Panc1 (cell line): ENCODE measurements at regions not wholly inside any gene's neighbourhood (a gene's known extent, or its start where the extent isn't known, plus 50 kb on each side); places are given as distances from the start of the nearest gene placed in this dataset.

Experiments used
- ATAC-seq: fragments of 200-7000 bp; cut with Tn5 transposase; 2 replicates; pipeline ENCODE4 v1.9.1; 2020; ENCODE audit warnings: mild to moderate bottlenecking, moderate library complexity
- BruUV-seq: library from RNA; stranded (reverse); fragments of 400-500 nt; replicated peaks from 2 replicates; lab custom pipeline; 2021; lab: Mats Ljungman, UMichigan
- CTCF ChIA-PET: fragments of 300-600 bp; sonication (Branson Sonifier 250); formaldehyde crosslinking; loops from one replicate; lab custom pipeline; 2022; ENCODE audit warnings: antibody characterized with exemption; lab: Charles Lee
- POLR2A ChIA-PET: fragments of 300-600 bp; sonication (Branson Sonifier 250); formaldehyde crosslinking; loops from one replicate; lab custom pipeline; 2022; ENCODE audit warnings: antibody characterized with exemption; lab: Charles Lee
- DNase-seq: peaks from one replicate; pipeline ENCODE4 v3.0.0-alpha.2; 2010; ENCODE audit warnings: low read depth, low spot score
- H3K27ac ChIP-seq: 2 replicates; pipeline ENCODE4 v1.5.1; 2011; ENCODE audit warnings: mild to moderate bottlenecking, low read length, inconsistent platforms
- H3K27me3 ChIP-seq: fragments of 200-500 bp; sonication (Bioruptor generic); 2 replicates; pipeline ENCODE4 v1.6.0; 2014; ENCODE audit warnings: low read length, inconsistent platforms; ENCODE audit not compliant: control insufficient read depth, insufficient read depth
- H3K36me3 ChIP-seq: fragments of 200-500 bp; sonication (Bioruptor generic); 2 replicates; pipeline ENCODE4 v1.5.1; 2014; ENCODE audit warnings: inconsistent platforms, mild to moderate bottlenecking, low read length, moderate library complexity; ENCODE audit not compliant: control insufficient read depth, insufficient read depth
- H3K4me1 ChIP-seq: 2 replicates; pipeline ENCODE4 v1.5.1; 2011; ENCODE audit warnings: inconsistent platforms, mild to moderate bottlenecking, low read length, moderate library complexity; ENCODE audit not compliant: control insufficient read depth, insufficient read depth
- H3K4me3 ChIP-seq, 2 experiments: 2 replicates each; pipeline ENCODE4 v1.5.1; 2011 to 2012; ENCODE audit warnings: low read depth in 2 of 2, low read length in 2 of 2, mild to moderate bottlenecking in 2 of 2, inconsistent platforms in 1 of 2, moderate library complexity in 1 of 2
- H3K9me3 ChIP-seq: fragments of 200-500 bp; sonication (Bioruptor generic); 2 replicates; pipeline ENCODE4 v1.5.1; 2014; ENCODE audit warnings: low read depth, mild to moderate bottlenecking, inconsistent platforms, low read length, moderate library complexity; ENCODE audit not compliant: control insufficient read depth, insufficient read depth
- POLR2AphosphoS5 ChIP-seq: IDR thresholded peaks from 2 replicates; pipeline ENCODE4 v1.6.1; 2012; ENCODE audit warnings: mild to moderate bottlenecking, low read depth, low read length, moderate library complexity
- SIN3A ChIP-seq: IDR thresholded peaks from 2 replicates; pipeline ENCODE4 v1.6.1; 2012; ENCODE audit warnings: low read depth, mild to moderate bottlenecking, low read length, moderate library complexity, borderline replicate concordance; ENCODE audit not compliant: insufficient read depth
- TCF7L2 ChIP-seq: IDR thresholded peaks from 2 replicates; pipeline ENCODE4 v1.6.1; 2011; ENCODE audit warnings: mild to moderate bottlenecking, low read depth, low read length, inconsistent platforms
- in situ Hi-C: cut with HindIII; loops from 2 replicates; pipeline ENCODE4 v1.10.0; 2016; ENCODE audit warnings: low sequenced_read_pairs, low pct_unique_long_range_greater_than_20kb
- intact Hi-C: fragments of 100-400 bp; cut with micrococcal nuclease; formaldehyde crosslinking; loops from one replicate; pipeline ENCODE4 v1.10.0; 2022; ENCODE audit not compliant: unreplicated experiment
- TF ChIP-seq, protein P1 (sequence below), 2 experiments: IDR thresholded peaks; 2 replicates each; pipeline ENCODE4 v1.6.1; 2011 to 2012; ENCODE audit warnings: low read depth in 2 of 2, control low read depth in 1 of 2, low read length in 1 of 2, mild to moderate bottlenecking in 1 of 2, moderate library complexity in 1 of 2; ENCODE audit not compliant: insufficient read depth in 1 of 2
- TF ChIP-seq, protein P2 (sequence below): fragments of 450-650 bp; IDR thresholded peaks from 2 replicates; pipeline ENCODE4 v1.5.1; 2017; ENCODE audit warnings: mild to moderate bottlenecking

GRCh38 chr6:74967821-74968220, 238.0 kb downstream of the COL12A1 start:
- Histone ChIP-seq H3K36me3 (no peaks in the 10 kb centered on the region), H3K27ac (no peak overlapping the region), H3K4me3 (no peak overlapping the region), H3K27me3 (no peaks in the 10 kb centered on the region), H3K9me3 (no peaks in the 10 kb centered on the region), H3K4me1 (no peaks in the 10 kb centered on the region)
- ATAC-seq, result no peak
- ChIA-PET CTCF (no interaction called here), POLR2A (no interaction called here)
- no peak for TF ChIP-seq POLR2AphosphoS5
- TF ChIP-seq, protein P1, sequence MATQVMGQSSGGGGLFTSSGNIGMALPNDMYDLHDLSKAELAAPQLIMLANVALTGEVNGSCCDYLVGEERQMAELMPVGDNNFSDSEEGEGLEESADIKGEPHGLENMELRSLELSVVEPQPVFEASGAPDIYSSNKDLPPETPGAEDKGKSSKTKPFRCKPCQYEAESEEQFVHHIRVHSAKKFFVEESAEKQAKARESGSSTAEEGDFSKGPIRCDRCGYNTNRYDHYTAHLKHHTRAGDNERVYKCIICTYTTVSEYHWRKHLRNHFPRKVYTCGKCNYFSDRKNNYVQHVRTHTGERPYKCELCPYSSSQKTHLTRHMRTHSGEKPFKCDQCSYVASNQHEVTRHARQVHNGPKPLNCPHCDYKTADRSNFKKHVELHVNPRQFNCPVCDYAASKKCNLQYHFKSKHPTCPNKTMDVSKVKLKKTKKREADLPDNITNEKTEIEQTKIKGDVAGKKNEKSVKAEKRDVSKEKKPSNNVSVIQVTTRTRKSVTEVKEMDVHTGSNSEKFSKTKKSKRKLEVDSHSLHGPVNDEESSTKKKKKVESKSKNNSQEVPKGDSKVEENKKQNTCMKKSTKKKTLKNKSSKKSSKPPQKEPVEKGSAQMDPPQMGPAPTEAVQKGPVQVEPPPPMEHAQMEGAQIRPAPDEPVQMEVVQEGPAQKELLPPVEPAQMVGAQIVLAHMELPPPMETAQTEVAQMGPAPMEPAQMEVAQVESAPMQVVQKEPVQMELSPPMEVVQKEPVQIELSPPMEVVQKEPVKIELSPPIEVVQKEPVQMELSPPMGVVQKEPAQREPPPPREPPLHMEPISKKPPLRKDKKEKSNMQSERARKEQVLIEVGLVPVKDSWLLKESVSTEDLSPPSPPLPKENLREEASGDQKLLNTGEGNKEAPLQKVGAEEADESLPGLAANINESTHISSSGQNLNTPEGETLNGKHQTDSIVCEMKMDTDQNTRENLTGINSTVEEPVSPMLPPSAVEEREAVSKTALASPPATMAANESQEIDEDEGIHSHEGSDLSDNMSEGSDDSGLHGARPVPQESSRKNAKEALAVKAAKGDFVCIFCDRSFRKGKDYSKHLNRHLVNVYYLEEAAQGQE (IDR thresholded peaks at IDR 0.05; ENCODE audit: insufficient read depth in 1 of 2, low read depth in 2 of 2, low read length in 1 of 2), result no peak
- no peak for TF ChIP-seq TCF7L2
- TF ChIP-seq SIN3A, result no peak
- TF ChIP-seq, protein P2, sequence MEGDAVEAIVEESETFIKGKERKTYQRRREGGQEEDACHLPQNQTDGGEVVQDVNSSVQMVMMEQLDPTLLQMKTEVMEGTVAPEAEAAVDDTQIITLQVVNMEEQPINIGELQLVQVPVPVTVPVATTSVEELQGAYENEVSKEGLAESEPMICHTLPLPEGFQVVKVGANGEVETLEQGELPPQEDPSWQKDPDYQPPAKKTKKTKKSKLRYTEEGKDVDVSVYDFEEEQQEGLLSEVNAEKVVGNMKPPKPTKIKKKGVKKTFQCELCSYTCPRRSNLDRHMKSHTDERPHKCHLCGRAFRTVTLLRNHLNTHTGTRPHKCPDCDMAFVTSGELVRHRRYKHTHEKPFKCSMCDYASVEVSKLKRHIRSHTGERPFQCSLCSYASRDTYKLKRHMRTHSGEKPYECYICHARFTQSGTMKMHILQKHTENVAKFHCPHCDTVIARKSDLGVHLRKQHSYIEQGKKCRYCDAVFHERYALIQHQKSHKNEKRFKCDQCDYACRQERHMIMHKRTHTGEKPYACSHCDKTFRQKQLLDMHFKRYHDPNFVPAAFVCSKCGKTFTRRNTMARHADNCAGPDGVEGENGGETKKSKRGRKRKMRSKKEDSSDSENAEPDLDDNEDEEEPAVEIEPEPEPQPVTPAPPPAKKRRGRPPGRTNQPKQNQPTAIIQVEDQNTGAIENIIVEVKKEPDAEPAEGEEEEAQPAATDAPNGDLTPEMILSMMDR, result no peak
- intact Hi-C loops, result no loop called here
- BruUV-seq, result no TSS peak
- in situ Hi-C loops, result no loop called here
- no peak for DNase-seq

DNA sequence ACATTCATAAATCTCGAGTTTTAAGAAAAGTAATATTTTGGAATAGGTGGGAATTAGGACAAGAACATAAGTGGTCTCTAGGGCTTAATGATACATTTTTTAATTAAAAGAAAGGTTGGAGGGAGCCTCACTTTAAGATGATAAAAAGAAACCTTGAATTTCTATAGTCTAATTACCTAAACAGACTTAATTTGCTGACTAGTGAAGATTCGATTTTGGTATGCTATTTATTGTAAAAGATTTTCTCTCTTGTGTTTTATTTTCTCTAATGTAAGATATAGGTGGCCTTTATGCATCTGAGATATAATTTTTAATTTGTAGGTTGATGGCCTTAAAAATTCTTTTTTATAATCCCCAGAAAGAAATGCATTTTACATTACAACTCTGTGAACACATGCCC, 239.1 kb downstream of the COL12A1 start:
- H3K4me1 ChIP-seq, result no peaks in the 10 kb centered on the region
- POLR2A ChIA-PET, result no interaction called here
- BruUV-seq, result no TSS peak
- CTCF ChIA-PET, result no interaction called here
- ATAC-seq, result no peak
- H3K36me3 ChIP-seq, result no peaks in the 10 kb centered on the region
- intact Hi-C loops, result no loop called here
- TF ChIP-seq, protein P2, result no peak
- TF ChIP-seq TCF7L2, result no peak
- TF ChIP-seq POLR2AphosphoS5, result no peak
- TF ChIP-seq, protein P1 (IDR thresholded peaks at IDR 0.05; ENCODE audit: insufficient read depth in 1 of 2, low read depth in 2 of 2, low read length in 1 of 2), result no peak
- TF ChIP-seq SIN3A, result no peak
- in situ Hi-C loops, result no loop called here
- no peaks in the 10 kb centered on the region for H3K27me3 ChIP-seq
- H3K9me3 ChIP-seq, result no peaks in the 10 kb centered on the region
- H3K4me3 ChIP-seq, result no peak overlapping the region
- no peak overlapping the region for H3K27ac ChIP-seq
- DNase-seq, result no peak
